Ovary (tissue), 7 donors: ENCODE measurements at regions not wholly inside any gene's neighbourhood (a gene's known extent, or its start where the extent isn't known, plus 50 kb on each side); places are given as distances from the start of the nearest gene placed in this dataset.

Source experiments
- DNase-seq, 5 donors: peaks; one replicate each; pipeline ENCODE4 v3.0.0-alpha.2; 2019 to 2020
- H3K27ac ChIP-seq, 2 donors: fragments of 200-600 bp; one replicate each; pipeline versions ENCODE4 v1.5.1 to v1.8.0; 2019 to 2022
- H3K27me3 ChIP-seq: fragments of 200-600 bp; one replicate; pipeline ENCODE4 v1.8.0; 2022
- H3K36me3 ChIP-seq: fragments of 200-600 bp; sonication (generic); one replicate; pipeline ENCODE4 v1.5.1; 2019
- H3K4me1 ChIP-seq: one replicate; pipeline ENCODE4 v1.8.1; 2013; ENCODE audit warnings: mild to moderate bottlenecking, moderate library complexity; ENCODE audit not compliant: insufficient read depth
- H3K4me3 ChIP-seq: fragments of 200-600 bp; sonication (generic); one replicate; pipeline ENCODE4 v1.5.1; 2017
- H3K9me3 ChIP-seq, 2 donors: fragments of 200-600 bp in 1 of 2; sonication (generic) in 1 of 2; one replicate each; pipeline versions ENCODE4 v1.5.1 to v1.8.1; 2013 to 2019; ENCODE audit warnings: mild to moderate bottlenecking in 1 of 2, moderate library complexity in 1 of 2
- EP300 ChIP-seq: sonication (generic); formaldehyde crosslinking; IDR thresholded peaks from one replicate; pipeline ENCODE4 v1.6.1; 2017; ENCODE audit warnings: antibody characterized with exemption
- POLR2A ChIP-seq: fragments of 450-650 bp; IDR thresholded peaks from one replicate; pipeline ENCODE4 v1.6.1; 2017; ENCODE audit warnings: antibody characterized with exemption, mild to moderate bottlenecking, moderate library complexity
- WGBS, 3 donors: extraction: QIAGEN DNeasy Blood & Tissue Kit in 1 of 3; methylation state at CpG; one replicate each; pipeline versions ENCODE4 v1.1.5 to v1.1.7; 2013 to 2017; 5-methylcytosine and 5-hydroxymethylcytosine counted together
- intact Hi-C, 4 donors: fragments of 100-400 bp; cut with DNase I; formaldehyde crosslinking; loops; one replicate each; pipeline versions ENCODE4 v1.11.0 to v1.15.1; 2022 to 2023
- TF ChIP-seq, protein P1 (sequence below), 3 donors: fragments of 450-650 bp in 2 of 3; fragments of 200-600 bp in 1 of 3; IDR thresholded peaks; one replicate each; pipeline versions ENCODE4 v1.5.1 to v1.8.0; 2016 to 2022; ENCODE audit warnings: antibody characterized with exemption in 3 of 3, mild to moderate bottlenecking in 1 of 3
- donor health status: DM: no; HTN: no; CAD: no; lungs with moderate emphysema.
- donor health status: DM: no; HTN: no; CAD: no.
- donor health status: Bipolar disorder and iron deficiency.
- donor health status: DM: no; HTN: no; CAD: no.
- donor health status: DM: yes; HTN: yes; CAD: no.

DNA sequence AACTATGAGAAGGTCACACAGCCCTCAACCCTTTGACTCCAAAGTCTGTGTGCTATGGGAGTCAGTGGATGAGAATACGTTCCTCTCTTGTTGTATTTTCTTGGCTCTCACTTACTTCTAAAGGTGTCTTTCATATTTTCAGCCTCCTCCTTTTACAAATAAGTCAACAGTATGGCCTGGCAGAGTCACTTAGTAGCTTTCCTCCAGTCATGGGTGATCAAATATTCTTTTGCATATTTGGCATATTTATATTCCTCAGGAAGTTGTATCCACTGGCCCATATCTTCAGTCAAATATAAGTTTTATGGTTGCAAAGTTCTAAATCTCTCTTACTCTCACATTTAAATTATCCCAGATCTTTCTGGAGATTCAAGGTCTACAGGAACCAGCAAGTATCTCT is 327.5 kb downstream of the ETS1 start:
- H3K27ac ChIP-seq: no peak overlapping the region
- intact Hi-C loops: no loop called here
- 70 to 91% (median 84%) methylated on average over 1 of the region's 1 CpG for WGBS, 3 donors
- H3K27me3 ChIP-seq: no peaks in the 10 kb centered on the region
- H3K36me3 ChIP-seq: no peaks in the 10 kb centered on the region
- no peak for DNase-seq
- H3K9me3 ChIP-seq: no peaks in the 10 kb centered on the region
- H3K4me3 ChIP-seq: no peak overlapping the region
- TF ChIP-seq EP300: no peak
- no peak for TF ChIP-seq POLR2A
- TF ChIP-seq, protein P1, sequence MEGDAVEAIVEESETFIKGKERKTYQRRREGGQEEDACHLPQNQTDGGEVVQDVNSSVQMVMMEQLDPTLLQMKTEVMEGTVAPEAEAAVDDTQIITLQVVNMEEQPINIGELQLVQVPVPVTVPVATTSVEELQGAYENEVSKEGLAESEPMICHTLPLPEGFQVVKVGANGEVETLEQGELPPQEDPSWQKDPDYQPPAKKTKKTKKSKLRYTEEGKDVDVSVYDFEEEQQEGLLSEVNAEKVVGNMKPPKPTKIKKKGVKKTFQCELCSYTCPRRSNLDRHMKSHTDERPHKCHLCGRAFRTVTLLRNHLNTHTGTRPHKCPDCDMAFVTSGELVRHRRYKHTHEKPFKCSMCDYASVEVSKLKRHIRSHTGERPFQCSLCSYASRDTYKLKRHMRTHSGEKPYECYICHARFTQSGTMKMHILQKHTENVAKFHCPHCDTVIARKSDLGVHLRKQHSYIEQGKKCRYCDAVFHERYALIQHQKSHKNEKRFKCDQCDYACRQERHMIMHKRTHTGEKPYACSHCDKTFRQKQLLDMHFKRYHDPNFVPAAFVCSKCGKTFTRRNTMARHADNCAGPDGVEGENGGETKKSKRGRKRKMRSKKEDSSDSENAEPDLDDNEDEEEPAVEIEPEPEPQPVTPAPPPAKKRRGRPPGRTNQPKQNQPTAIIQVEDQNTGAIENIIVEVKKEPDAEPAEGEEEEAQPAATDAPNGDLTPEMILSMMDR (IDR thresholded peaks at IDR 0.05): no peak
- H3K4me1 ChIP-seq: no peaks in the 10 kb centered on the region

- TF ChIP-seq, protein P1 (IDR thresholded peaks at IDR 0.05): no peak
- TF ChIP-seq EP300: no peak
- TF ChIP-seq POLR2A: no peak
- Histone ChIP-seq H3K27ac (no peak overlapping the region), H3K9me3 (no peaks in the 10 kb centered on the region), H3K4me3 (no peak overlapping the region), H3K4me1 (no peaks in the 10 kb centered on the region), H3K36me3 (no peaks in the 10 kb centered on the region), H3K27me3 (no peaks in the 10 kb centered on the region)
- no peak for DNase-seq
- intact Hi-C loops: no loop called here
Observed at GRCh38 chr11:128254941-128255340, 332.4 kb downstream of the ETS1 start.

- no peaks in the 10 kb centered on the region for H3K9me3 ChIP-seq
- no peaks in the 10 kb centered on the region for H3K36me3 ChIP-seq
- no peak overlapping the region for H3K27ac ChIP-seq
- WGBS, 3 donors: 33 to 43% (median 41%) methylated on average over 2 of the region's 2 CpGs
- H3K4me3 ChIP-seq: no peak overlapping the region
- peaks cover 5% of the 10 kb centered on the region for H3K4me1 ChIP-seq
- intact Hi-C loops: no loop called here
- TF ChIP-seq, protein P1 (IDR thresholded peaks at IDR 0.05): no peak
- no peak for TF ChIP-seq POLR2A
- no peak for TF ChIP-seq EP300
- DNase-seq: no peak
- no peaks in the 10 kb centered on the region for H3K27me3 ChIP-seq
Observed at GRCh38 chr11:128251140-128251539, 336.2 kb downstream of the ETS1 start.

DNA sequence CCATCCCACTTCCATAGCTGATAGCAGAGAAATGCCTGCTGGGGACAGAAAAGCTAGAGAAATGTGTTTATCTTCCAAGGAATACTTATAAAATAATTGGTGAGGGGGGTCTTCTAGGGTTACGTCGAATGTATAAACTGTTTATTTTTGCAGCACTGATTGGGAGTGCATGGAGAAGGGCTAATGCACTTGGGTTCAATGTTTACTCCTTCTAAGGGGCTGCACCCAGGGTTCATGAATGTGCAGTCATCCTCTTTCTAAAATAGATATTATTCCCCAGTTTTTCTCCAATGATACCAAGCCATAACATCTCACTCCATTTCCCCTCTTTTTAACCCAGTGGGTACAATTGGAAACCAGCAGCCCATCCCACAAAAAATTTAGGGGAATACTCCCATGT is 336.9 kb downstream of the ETS1 start:
- H3K36me3 ChIP-seq: no peaks in the 10 kb centered on the region
- no peak for TF ChIP-seq EP300
- TF ChIP-seq, protein P1 (IDR thresholded peaks at IDR 0.05): no peak
- no peak for TF ChIP-seq POLR2A
- no peaks in the 10 kb centered on the region for H3K27me3 ChIP-seq
- no peak overlapping the region for H3K4me3 ChIP-seq
- WGBS, 3 donors: 45 to 66% (median 51%) methylated on average over 2 of the region's 2 CpGs
- H3K27ac ChIP-seq: no peak overlapping the region
- H3K9me3 ChIP-seq: no peaks in the 10 kb centered on the region
- H3K4me1 ChIP-seq: peaks cover 5% of the 10 kb centered on the region
- intact Hi-C loops: no loop called here
- DNase-seq: no peak
